ENCODE measurements at regions not wholly inside any gene's neighbourhood (a gene's known extent, or its start where the extent isn't known, plus 50 kb on each side); places are given as distances from the start of the nearest gene placed in this dataset.
"Not testable (repeated sequence)": the region's sequence is repeated elsewhere in the genome, so short reads cannot be mapped to it uniquely, and the experiment has no call there.

- TF ChIP-seq CTCF (IDR thresholded peaks at IDR 0.05); POLR2AphosphoS5 (IDR thresholded peaks at IDR 0.05; ENCODE audit: low read depth, low read length); REST (IDR thresholded peaks at IDR 0.05; ENCODE audit: insufficient read depth in 1 of 2, low read depth in 2 of 2, low read length in 1 of 2); SIN3A (IDR thresholded peaks at IDR 0.05; ENCODE audit: borderline replicate concordance, insufficient read depth, low read depth, low read length): not testable (repeated sequence)
These were observed 68.4 kb downstream of the RAP2B start for GRCh38 chr3:153230427-153230826.

All from Panc1 (cell line).